ENCODE measurements at regions not wholly inside any gene's neighbourhood (a gene's known extent, or its start where the extent isn't known, plus 50 kb on each side); places are given as distances from the start of the nearest gene placed in this dataset.

- Mint-ChIP-seq H3K9me3 (no peaks in the 10 kb centered on the region), H3K27me3 (no peaks in the 10 kb centered on the region), H3K4me3 (no peak overlapping the region), H3K4me1 (ENCODE audit: low read depth) (no peaks in the 10 kb centered on the region), H3K36me3 (no peaks in the 10 kb centered on the region), H3K27ac (no peak overlapping the region)
- ChIA-PET CTCF (no interaction called here), POLR2A (no interaction called here)
- DNase-seq = no peak
- intact Hi-C loops (cut with micrococcal nuclease) = no loop called here
Measured at GRCh38 chr13:111911121-111911720, 155.7 kb upstream of the SOX1 start.

GRCh38 chr13:111911754-111912452 is 155.0 kb upstream of the SOX1 start:
- CTCF ChIA-PET = no interaction called here

GRCh38 chr13:111912453-111912866 is 154.5 kb upstream of the SOX1 start:
- Mint-ChIP-seq H3K9me3 (no peaks in the 10 kb centered on the region), H3K4me3 (no peak overlapping the region), H3K27me3 (no peaks in the 10 kb centered on the region), H3K36me3 (no peaks in the 10 kb centered on the region), H3K27ac (no peak overlapping the region), H3K4me1 (ENCODE audit: low read depth) (no peaks in the 10 kb centered on the region)
- intact Hi-C loops (cut with micrococcal nuclease) = no loop called here
- DNase-seq = no peak
- ChIA-PET POLR2A (no interaction called here), CTCF (no interaction called here)

More at GRCh38 chr13:111911754-111912452, 155.0 kb upstream of the SOX1 start:
- Mint-ChIP-seq H3K36me3 (no peaks in the 10 kb centered on the region), H3K4me1 (ENCODE audit: low read depth) (no peaks in the 10 kb centered on the region), H3K27ac (no peak overlapping the region), H3K4me3 (no peak overlapping the region), H3K27me3 (no peaks in the 10 kb centered on the region), H3K9me3 (no peaks in the 10 kb centered on the region)
- intact Hi-C loops (cut with micrococcal nuclease) = no loop called here
- no peak for DNase-seq
- POLR2A ChIA-PET = no interaction called here

DNA sequence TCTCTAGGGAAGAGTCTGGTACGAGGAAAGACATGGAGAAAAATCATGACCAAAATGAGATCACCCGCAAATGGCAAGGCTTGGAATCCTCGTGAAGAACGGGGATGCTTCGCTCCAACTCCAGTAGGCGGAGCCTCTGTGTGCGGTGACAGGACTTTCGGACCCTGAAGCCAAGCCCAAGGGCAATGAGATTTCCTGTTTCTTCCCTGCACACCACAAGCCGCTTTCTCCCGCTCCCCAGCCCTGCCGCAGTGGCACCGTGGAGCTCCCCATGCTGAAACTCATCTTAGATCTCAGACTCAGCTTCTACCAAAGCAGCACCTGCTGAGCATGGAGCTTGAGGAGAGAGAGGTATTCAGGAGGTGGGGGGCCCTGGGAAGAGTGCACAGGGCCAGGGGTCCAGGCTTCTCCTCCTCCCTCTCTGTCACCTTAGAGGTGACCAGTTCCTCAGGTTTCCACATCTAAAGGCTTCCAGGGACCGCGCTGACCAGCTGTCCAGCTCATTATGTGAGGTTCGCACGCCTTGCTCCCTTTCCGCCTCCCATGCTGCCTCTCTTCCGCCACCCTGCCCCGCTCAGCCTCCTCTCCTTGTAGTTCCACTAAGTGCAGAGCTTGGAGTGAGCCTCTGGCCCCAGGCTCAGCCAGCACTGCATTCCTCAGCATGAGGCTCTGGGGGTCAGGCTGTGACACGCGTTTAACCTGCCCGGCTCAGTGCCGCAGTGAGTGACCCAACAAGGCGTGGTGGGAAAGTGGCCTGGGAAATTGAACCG is 153.8 kb upstream of the SOX1 start:
- no peaks in the 10 kb centered on the region for H3K9me3 Mint-ChIP-seq
- POLR2A ChIA-PET = no interaction called here
- no peaks in the 10 kb centered on the region for H3K36me3 Mint-ChIP-seq
- CTCF ChIA-PET = no interaction called here
- no peak overlapping the region for H3K4me3 Mint-ChIP-seq
- no peaks in the 10 kb centered on the region for H3K27me3 Mint-ChIP-seq
- intact Hi-C loops (cut with micrococcal nuclease) = no loop called here
- DNase-seq = no peak
- no peaks in the 10 kb centered on the region for H3K4me1 Mint-ChIP-seq (ENCODE audit: low read depth)
- no peak overlapping the region for H3K27ac Mint-ChIP-seq

DNA sequence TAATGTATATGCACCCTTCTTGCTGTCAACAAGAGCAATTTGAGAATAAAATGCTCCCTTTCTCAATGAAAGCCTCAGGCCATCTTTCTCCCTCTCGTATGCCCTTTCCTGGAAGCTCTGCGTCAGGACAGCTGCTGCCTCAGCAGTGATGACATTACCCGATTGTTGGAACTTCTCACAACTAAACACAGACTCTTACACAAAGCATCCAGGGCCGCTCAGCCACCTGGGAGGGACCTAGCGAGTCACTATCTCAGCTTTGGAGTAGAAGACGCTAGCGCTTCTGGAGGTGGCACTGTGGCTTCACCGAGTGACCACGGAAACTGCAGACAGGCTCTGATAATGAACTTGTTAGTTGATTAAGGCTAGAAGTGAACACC is 153.2 kb upstream of the SOX1 start:
- CTCF ChIA-PET = no interaction called here
- no peaks in the 10 kb centered on the region for H3K27me3 Mint-ChIP-seq
- no peaks in the 10 kb centered on the region for H3K9me3 Mint-ChIP-seq
- no peak for DNase-seq
- intact Hi-C loops (cut with micrococcal nuclease) = no loop called here
- H3K36me3 Mint-ChIP-seq = no peaks in the 10 kb centered on the region
- no peaks in the 10 kb centered on the region for H3K4me1 Mint-ChIP-seq (ENCODE audit: low read depth)
- H3K4me3 Mint-ChIP-seq = no peak overlapping the region
- POLR2A ChIA-PET = no interaction called here
- no peak overlapping the region for H3K27ac Mint-ChIP-seq

DNA sequence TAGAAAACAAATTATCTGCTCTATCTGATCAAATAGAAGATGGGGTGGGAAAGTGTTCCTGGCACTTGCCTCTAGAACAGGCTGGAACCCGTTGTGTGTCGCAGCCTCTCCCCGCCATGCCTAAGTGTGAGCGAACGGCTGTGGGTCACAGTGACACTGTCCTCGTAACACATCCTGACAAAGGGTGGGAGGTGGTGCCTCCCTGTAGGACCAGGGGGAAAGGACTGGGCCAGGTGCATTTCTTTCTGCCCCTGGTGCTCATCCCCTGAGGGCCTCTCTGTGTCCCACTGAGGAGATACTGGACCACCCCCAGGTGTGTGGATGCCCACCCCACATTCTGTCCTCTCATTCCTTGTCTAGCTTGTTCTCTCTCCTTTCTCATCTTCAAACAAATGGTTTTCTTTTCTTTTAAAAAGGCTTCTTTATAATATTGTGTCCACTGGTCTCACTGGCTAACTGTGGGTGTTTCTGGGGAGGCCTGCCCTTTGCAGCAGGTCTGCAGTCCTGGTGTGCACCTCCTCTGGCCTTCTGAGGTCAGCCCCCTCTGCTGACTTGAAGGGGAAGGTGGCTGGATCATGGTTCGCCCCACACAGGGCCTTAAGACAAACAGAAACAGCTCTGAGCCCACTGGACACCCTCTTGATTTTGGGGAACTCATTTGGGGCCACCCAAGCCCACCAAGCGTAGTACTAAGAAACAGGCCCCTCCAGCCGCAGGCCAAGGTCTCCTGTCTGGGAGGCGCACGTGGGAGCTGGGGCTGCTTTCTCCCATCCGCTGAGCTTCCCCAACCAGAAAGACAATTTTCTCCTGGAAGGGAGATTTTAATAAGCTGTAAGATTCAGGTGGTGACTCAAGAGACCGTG is 152.5 kb upstream of the SOX1 start:
- Mint-ChIP-seq H3K4me3 (no peak overlapping the region), H3K36me3 (no peaks in the 10 kb centered on the region), H3K4me1 (ENCODE audit: low read depth) (no peaks in the 10 kb centered on the region), H3K27ac (no peak overlapping the region), H3K27me3 (no peaks in the 10 kb centered on the region), H3K9me3 (no peaks in the 10 kb centered on the region)
- ChIA-PET CTCF (no interaction called here), POLR2A (no interaction called here)
- DNase-seq = no peak
- intact Hi-C loops (cut with micrococcal nuclease) = no loop called here

DNA sequence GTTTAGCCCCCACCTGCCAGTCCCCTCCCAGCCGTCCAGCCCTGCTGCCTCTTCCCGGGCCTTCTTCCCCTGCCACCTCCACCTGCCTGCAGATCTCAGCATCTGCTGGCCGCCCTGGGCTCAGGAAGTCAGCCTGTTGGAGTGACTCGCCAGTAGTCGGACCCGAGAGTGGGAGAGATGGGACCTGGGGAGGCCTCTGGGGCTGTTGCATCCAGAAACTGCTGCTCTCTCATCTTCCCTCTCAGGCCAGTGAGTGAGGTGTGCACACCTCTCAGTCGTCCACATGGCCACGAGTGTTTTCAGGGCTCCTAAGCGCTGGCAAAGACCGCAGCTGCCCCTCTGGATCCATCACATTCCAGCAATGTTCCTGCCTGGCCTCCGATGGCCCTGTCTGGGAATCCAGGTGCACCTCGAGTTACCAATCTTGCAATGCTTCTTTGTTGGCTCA is 151.8 kb upstream of the SOX1 start:
- Mint-ChIP-seq H3K4me1 (ENCODE audit: low read depth) (no peaks in the 10 kb centered on the region), H3K9me3 (no peaks in the 10 kb centered on the region), H3K36me3 (no peaks in the 10 kb centered on the region), H3K27ac (no peak overlapping the region), H3K27me3 (no peaks in the 10 kb centered on the region), H3K4me3 (no peak overlapping the region)
- intact Hi-C loops (cut with micrococcal nuclease) = no loop called here
- CTCF ChIA-PET = no interaction called here
- POLR2A ChIA-PET = no interaction called here
- DNase-seq = no peak

DNA sequence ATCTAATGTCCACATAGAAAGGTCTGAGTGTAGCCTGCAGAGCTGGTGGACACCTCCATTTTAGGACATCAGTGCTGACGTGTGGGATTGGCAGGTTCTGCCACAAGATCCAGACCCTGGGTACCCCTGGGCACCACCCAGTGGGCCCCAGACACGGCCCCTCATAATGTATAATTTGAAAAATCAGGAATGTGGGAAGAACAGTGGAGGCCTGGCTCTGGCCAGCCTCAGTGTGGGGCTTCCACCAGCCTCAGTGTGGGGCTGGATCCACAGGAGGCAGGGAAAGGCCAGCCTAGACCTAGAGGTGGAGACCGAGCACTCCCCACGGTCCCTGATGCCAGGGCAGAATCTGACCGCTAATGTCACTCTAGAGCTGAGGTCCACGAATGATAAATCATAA is 150.7 kb upstream of the SOX1 start:
- CTCF ChIA-PET = no interaction called here
- Mint-ChIP-seq H3K27ac (no peak overlapping the region), H3K27me3 (no peaks in the 10 kb centered on the region), H3K36me3 (no peaks in the 10 kb centered on the region), H3K4me3 (no peak overlapping the region), H3K9me3 (no peaks in the 10 kb centered on the region), H3K4me1 (ENCODE audit: low read depth) (no peaks in the 10 kb centered on the region)
- intact Hi-C loops (cut with micrococcal nuclease) = no loop called here
- no peak for DNase-seq
- POLR2A ChIA-PET = no interaction called here

GRCh38 chr13:111917086-111917485 is 149.9 kb upstream of the SOX1 start:
- intact Hi-C loops (cut with micrococcal nuclease) = no loop called here
- Mint-ChIP-seq H3K9me3 (no peaks in the 10 kb centered on the region), H3K27me3 (no peaks in the 10 kb centered on the region), H3K4me3 (no peak overlapping the region), H3K4me1 (ENCODE audit: low read depth) (no peaks in the 10 kb centered on the region), H3K27ac (no peak overlapping the region), H3K36me3 (no peaks in the 10 kb centered on the region)
- CTCF ChIA-PET = no interaction called here
- no peak for DNase-seq
- POLR2A ChIA-PET = no interaction called here

DNA sequence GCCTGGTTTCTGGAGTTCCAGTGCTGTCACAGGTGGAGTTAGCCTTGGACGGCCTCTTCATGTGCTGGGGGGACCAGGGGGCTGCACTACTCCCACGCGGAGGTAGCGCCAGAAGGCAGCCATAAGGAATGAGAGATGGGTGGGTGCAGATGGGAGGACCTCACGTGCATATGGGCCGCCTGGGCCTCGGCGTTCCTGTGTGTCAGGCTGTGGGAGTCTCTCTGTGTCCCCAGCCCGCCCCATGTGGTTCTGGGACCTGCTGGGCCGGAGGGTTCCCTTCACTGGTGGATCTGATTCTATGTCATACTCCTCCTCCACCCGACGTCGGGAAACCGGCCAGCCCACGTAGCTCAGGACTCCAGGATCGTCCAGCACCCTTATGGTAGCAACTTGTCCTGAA is 149.0 kb upstream of the SOX1 start:
- CTCF ChIA-PET = no interaction called here
- POLR2A ChIA-PET = no interaction called here
- intact Hi-C loops (cut with micrococcal nuclease) = no loop called here
- Mint-ChIP-seq H3K36me3 (no peaks in the 10 kb centered on the region), H3K4me3 (no peak overlapping the region), H3K4me1 (ENCODE audit: low read depth) (no peaks in the 10 kb centered on the region), H3K27ac (no peak overlapping the region), H3K27me3 (no peaks in the 10 kb centered on the region), H3K9me3 (no peaks in the 10 kb centered on the region)
- DNase-seq = no peak

DNA sequence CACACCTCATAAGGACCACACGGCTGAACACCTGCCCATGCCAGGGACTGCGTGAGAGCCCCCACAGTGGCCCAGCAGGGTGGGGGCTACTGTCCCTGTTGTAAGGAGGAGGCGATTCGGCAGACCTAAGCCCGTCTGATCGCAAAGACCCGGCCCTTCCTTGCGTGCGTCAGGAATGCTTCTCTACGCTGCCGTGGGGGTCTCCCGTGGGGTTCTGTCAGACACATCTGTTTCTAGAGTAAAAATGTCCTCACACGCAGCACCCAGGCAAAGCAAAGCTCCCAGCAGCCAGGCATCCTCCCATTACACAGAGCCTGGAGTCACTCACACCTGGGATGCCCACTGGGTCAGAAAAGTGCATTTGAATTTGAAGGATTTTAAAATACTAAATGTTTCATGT is 147.7 kb upstream of the SOX1 start:
- CTCF ChIA-PET = no interaction called here
- intact Hi-C loops (cut with micrococcal nuclease) = no loop called here
- no peaks in the 10 kb centered on the region for H3K9me3 Mint-ChIP-seq

GRCh38 chr13:111919849-111920248 is 147.1 kb upstream of the SOX1 start:
- H3K36me3 Mint-ChIP-seq = no peaks in the 10 kb centered on the region
- intact Hi-C loops (cut with micrococcal nuclease) = no loop called here
- H3K27me3 Mint-ChIP-seq = no peaks in the 10 kb centered on the region
- H3K27ac Mint-ChIP-seq = no peak overlapping the region
- POLR2A ChIA-PET = no interaction called here
- no peak overlapping the region for H3K4me3 Mint-ChIP-seq
- no peaks in the 10 kb centered on the region for H3K4me1 Mint-ChIP-seq (ENCODE audit: low read depth)
- CTCF ChIA-PET = no interaction called here
- no peaks in the 10 kb centered on the region for H3K9me3 Mint-ChIP-seq
- DNase-seq = no peak

More for the DNA sequence above, 147.7 kb upstream of the SOX1 start:
- Mint-ChIP-seq H3K4me1 (ENCODE audit: low read depth) (no peaks in the 10 kb centered on the region), H3K36me3 (no peaks in the 10 kb centered on the region), H3K4me3 (no peak overlapping the region), H3K27me3 (no peaks in the 10 kb centered on the region), H3K27ac (no peak overlapping the region)
- POLR2A ChIA-PET = no interaction called here
- no peak for DNase-seq
